ENCODE measurements at regions not wholly inside any gene's neighbourhood (a gene's known extent, or its start where the extent isn't known, plus 50 kb on each side); places are given as distances from the start of the nearest gene placed in this dataset.

GRCh38 chr16:6192984-6193383, 1095.4 kb upstream of the EEF2KMT start:
- no peaks in the 10 kb centered on the region for H3K27me3 ChIP-seq (ENCODE audit: control insufficient read depth, insufficient read depth, low read length)
- H3K36me3 ChIP-seq (ENCODE audit: control insufficient read depth, insufficient read depth, low read length): no peaks in the 10 kb centered on the region
- H3K27ac ChIP-seq (ENCODE audit: low read length): no peak overlapping the region
- H3K4me1 ChIP-seq (ENCODE audit: control insufficient read depth, insufficient read depth, low read length): no peaks in the 10 kb centered on the region
- DNase-seq: no peak
- no CpG with 5 or more reads among the region's 5 CpGs for WGBS (ENCODE audit: insufficient coverage)
- H3K9me3 ChIP-seq (replicated peaks; ENCODE audit: control insufficient read depth, low read depth, low read length): no peaks in the 10 kb centered on the region
- no peak overlapping the region for H3K4me3 ChIP-seq (ENCODE audit: low read length)

GRCh38 chr16:6192532-6192931, 1094.9 kb upstream of the EEF2KMT start:
- H3K27me3 ChIP-seq (ENCODE audit: control insufficient read depth, insufficient read depth, low read length): no peaks in the 10 kb centered on the region
- no peak overlapping the region for H3K4me3 ChIP-seq (ENCODE audit: low read length)
- DNase-seq: no peak
- no peaks in the 10 kb centered on the region for H3K36me3 ChIP-seq (ENCODE audit: control insufficient read depth, insufficient read depth, low read length)
- no peaks in the 10 kb centered on the region for H3K9me3 ChIP-seq (replicated peaks; ENCODE audit: control insufficient read depth, low read depth, low read length)
- no CpG with 5 or more reads among the region's 3 CpGs for WGBS (ENCODE audit: insufficient coverage)
- H3K4me1 ChIP-seq (ENCODE audit: control insufficient read depth, insufficient read depth, low read length): no peaks in the 10 kb centered on the region
- no peak overlapping the region for H3K27ac ChIP-seq (ENCODE audit: low read length)

- Histone ChIP-seq H3K27ac (ENCODE audit: low read length) (no peak overlapping the region), H3K4me1 (ENCODE audit: control insufficient read depth, insufficient read depth, low read length) (no peaks in the 10 kb centered on the region), H3K27me3 (ENCODE audit: control insufficient read depth, insufficient read depth, low read length) (no peaks in the 10 kb centered on the region), H3K9me3 (replicated peaks; ENCODE audit: control insufficient read depth, low read depth, low read length) (no peaks in the 10 kb centered on the region), H3K4me3 (ENCODE audit: low read length) (no peak overlapping the region), H3K36me3 (ENCODE audit: control insufficient read depth, insufficient read depth, low read length) (no peaks in the 10 kb centered on the region)
- DNase-seq: peak; percentile 0
- 90% methylated on average over 4 of the region's 7 CpGs for WGBS (ENCODE audit: insufficient coverage)
Observed at GRCh38 chr16:6190776-6191175, 1093.2 kb upstream of the EEF2KMT start.

- H3K9me3 ChIP-seq (replicated peaks; ENCODE audit: control insufficient read depth, low read depth, low read length): no peaks in the 10 kb centered on the region
- H3K27ac ChIP-seq (ENCODE audit: low read length): no peak overlapping the region
- no peak for DNase-seq
- no peaks in the 10 kb centered on the region for H3K27me3 ChIP-seq (ENCODE audit: control insufficient read depth, insufficient read depth, low read length)
- no peaks in the 10 kb centered on the region for H3K4me1 ChIP-seq (ENCODE audit: control insufficient read depth, insufficient read depth, low read length)
- no peaks in the 10 kb centered on the region for H3K36me3 ChIP-seq (ENCODE audit: control insufficient read depth, insufficient read depth, low read length)
- H3K4me3 ChIP-seq (ENCODE audit: low read length): no peak overlapping the region
- WGBS (ENCODE audit: insufficient coverage): 77% methylated on average over 4 of the region's 9 CpGs
Observed at GRCh38 chr16:6189216-6189615, 1091.6 kb upstream of the EEF2KMT start.

GRCh38 chr16:6177616-6178180, 1080.1 kb upstream of the EEF2KMT start:
- Histone ChIP-seq H3K4me1 (ENCODE audit: control insufficient read depth, insufficient read depth, low read length) (no peaks in the 10 kb centered on the region), H3K27me3 (ENCODE audit: control insufficient read depth, insufficient read depth, low read length) (no peaks in the 10 kb centered on the region), H3K36me3 (ENCODE audit: control insufficient read depth, insufficient read depth, low read length) (no peaks in the 10 kb centered on the region), H3K4me3 (ENCODE audit: low read length) (no peak overlapping the region), H3K27ac (ENCODE audit: low read length) (no peak overlapping the region), H3K9me3 (replicated peaks; ENCODE audit: control insufficient read depth, low read depth, low read length) (no peaks in the 10 kb centered on the region)
- no peak for DNase-seq
- WGBS (ENCODE audit: insufficient coverage): 84% methylated on average over 4 of the region's 5 CpGs

GRCh38 chr16:6170022-6170421, 1072.4 kb upstream of the EEF2KMT start:
- WGBS (ENCODE audit: insufficient coverage): 85% methylated on average over 5 of the region's 5 CpGs
- H3K9me3 ChIP-seq (replicated peaks; ENCODE audit: control insufficient read depth, low read depth, low read length): no peaks in the 10 kb centered on the region

GRCh38 chr16:6165330-6165979, 1067.9 kb upstream of the EEF2KMT start:
- Histone ChIP-seq H3K27me3 (ENCODE audit: control insufficient read depth, insufficient read depth, low read length) (no peaks in the 10 kb centered on the region), H3K4me1 (ENCODE audit: control insufficient read depth, insufficient read depth, low read length) (no peaks in the 10 kb centered on the region), H3K36me3 (ENCODE audit: control insufficient read depth, insufficient read depth, low read length) (no peaks in the 10 kb centered on the region), H3K27ac (ENCODE audit: low read length) (no peak overlapping the region), H3K4me3 (ENCODE audit: low read length) (no peak overlapping the region), H3K9me3 (replicated peaks; ENCODE audit: control insufficient read depth, low read depth, low read length) (no peaks in the 10 kb centered on the region)
- WGBS (ENCODE audit: insufficient coverage): 67% methylated on average over 5 of the region's 11 CpGs
- DNase-seq: peak; percentile 3

More at GRCh38 chr16:6170022-6170421, 1072.4 kb upstream of the EEF2KMT start:
- no peaks in the 10 kb centered on the region for H3K36me3 ChIP-seq (ENCODE audit: control insufficient read depth, insufficient read depth, low read length)
- no peak for DNase-seq
- no peaks in the 10 kb centered on the region for H3K4me1 ChIP-seq (ENCODE audit: control insufficient read depth, insufficient read depth, low read length)
- H3K4me3 ChIP-seq (ENCODE audit: low read length): no peak overlapping the region
- H3K27ac ChIP-seq (ENCODE audit: low read length): no peak overlapping the region
- no peaks in the 10 kb centered on the region for H3K27me3 ChIP-seq (ENCODE audit: control insufficient read depth, insufficient read depth, low read length)

GRCh38 chr16:6160871-6161270, 1063.3 kb upstream of the EEF2KMT start:
- Histone ChIP-seq H3K9me3 (replicated peaks; ENCODE audit: control insufficient read depth, low read depth, low read length) (no peaks in the 10 kb centered on the region), H3K27ac (ENCODE audit: low read length) (no peak overlapping the region), H3K4me1 (ENCODE audit: control insufficient read depth, insufficient read depth, low read length) (no peaks in the 10 kb centered on the region), H3K4me3 (ENCODE audit: low read length) (no peak overlapping the region), H3K27me3 (ENCODE audit: control insufficient read depth, insufficient read depth, low read length) (no peaks in the 10 kb centered on the region), H3K36me3 (ENCODE audit: control insufficient read depth, insufficient read depth, low read length) (no peaks in the 10 kb centered on the region)
- no peak for DNase-seq
- WGBS (ENCODE audit: insufficient coverage): 89% methylated on average over 9 of the region's 10 CpGs

GRCh38 chr16:6160303-6160702, 1062.7 kb upstream of the EEF2KMT start:
- Histone ChIP-seq H3K27me3 (ENCODE audit: control insufficient read depth, insufficient read depth, low read length) (no peaks in the 10 kb centered on the region), H3K36me3 (ENCODE audit: control insufficient read depth, insufficient read depth, low read length) (no peaks in the 10 kb centered on the region), H3K27ac (ENCODE audit: low read length) (no peak overlapping the region), H3K4me1 (ENCODE audit: control insufficient read depth, insufficient read depth, low read length) (no peaks in the 10 kb centered on the region), H3K4me3 (ENCODE audit: low read length) (no peak overlapping the region), H3K9me3 (replicated peaks; ENCODE audit: control insufficient read depth, low read depth, low read length) (no peaks in the 10 kb centered on the region)
- DNase-seq: no peak
- WGBS (ENCODE audit: insufficient coverage): 83% methylated on average over 3 of the region's 3 CpGs

GRCh38 chr16:6157806-6158205, 1060.2 kb upstream of the EEF2KMT start:
- WGBS (ENCODE audit: insufficient coverage): no CpG with 5 or more reads among the region's 4 CpGs

GRCh38 chr16:6155271-6155670, 1057.7 kb upstream of the EEF2KMT start:
- Histone ChIP-seq H3K4me3 (ENCODE audit: low read length) (no peak overlapping the region), H3K4me1 (ENCODE audit: control insufficient read depth, insufficient read depth, low read length) (no peaks in the 10 kb centered on the region)
- 79% methylated on average over 9 of the region's 9 CpGs for WGBS (ENCODE audit: insufficient coverage)

More at GRCh38 chr16:6157806-6158205, 1060.2 kb upstream of the EEF2KMT start:
- no peak for DNase-seq
- H3K27ac ChIP-seq (ENCODE audit: low read length): no peak overlapping the region
- H3K9me3 ChIP-seq (replicated peaks; ENCODE audit: control insufficient read depth, low read depth, low read length): no peaks in the 10 kb centered on the region
- H3K36me3 ChIP-seq (ENCODE audit: control insufficient read depth, insufficient read depth, low read length): no peaks in the 10 kb centered on the region
- H3K27me3 ChIP-seq (ENCODE audit: control insufficient read depth, insufficient read depth, low read length): no peaks in the 10 kb centered on the region
- no peaks in the 10 kb centered on the region for H3K4me1 ChIP-seq (ENCODE audit: control insufficient read depth, insufficient read depth, low read length)
- H3K4me3 ChIP-seq (ENCODE audit: low read length): no peak overlapping the region

More at GRCh38 chr16:6155271-6155670, 1057.7 kb upstream of the EEF2KMT start:
- no peaks in the 10 kb centered on the region for H3K27me3 ChIP-seq (ENCODE audit: control insufficient read depth, insufficient read depth, low read length)
- no peaks in the 10 kb centered on the region for H3K36me3 ChIP-seq (ENCODE audit: control insufficient read depth, insufficient read depth, low read length)
- DNase-seq: no peak
- no peaks in the 10 kb centered on the region for H3K9me3 ChIP-seq (replicated peaks; ENCODE audit: control insufficient read depth, low read depth, low read length)
- H3K27ac ChIP-seq (ENCODE audit: low read length): no peak overlapping the region
